ENCODE measurements at regions not wholly inside any gene's neighbourhood (a gene's known extent, or its start where the extent isn't known, plus 50 kb on each side); places are given as distances from the start of the nearest gene placed in this dataset.
A peak's percentile ranks its signal among the peaks of the same experiment; 100 is the strongest.
"Not testable (repeated sequence)": the region's sequence is repeated elsewhere in the genome, so short reads cannot be mapped to it uniquely, and the experiment has no call there.

- Mint-ChIP-seq H3K27me3 (no peaks in the 10 kb centered on the region), H3K4me3 (no peak overlapping the region), H3K36me3 (ENCODE audit: low read depth) (no peaks in the 10 kb centered on the region), H3K27ac (no peak overlapping the region), H3K4me1 (no peaks in the 10 kb centered on the region), H3K9me3 (no peaks in the 10 kb centered on the region)
- intact Hi-C loops (cut with micrococcal nuclease), result no loop called here
- DNase-seq, result no peak
Observed at GRCh38 chr6:168860987-168861386, 392.7 kb downstream of the THBS2 start.

GRCh38 chr6:168860341-168860740 is 393.3 kb downstream of the THBS2 start:
- Mint-ChIP-seq H3K27me3 (no peaks in the 10 kb centered on the region), H3K27ac (no peak overlapping the region), H3K36me3 (ENCODE audit: low read depth) (no peaks in the 10 kb centered on the region)

GRCh38 chr6:168858926-168859325 is 394.7 kb downstream of the THBS2 start:
- DNase-seq, result no peak
- Mint-ChIP-seq H3K4me3 (no peak overlapping the region), H3K9me3 (no peaks in the 10 kb centered on the region), H3K27me3 (no peaks in the 10 kb centered on the region), H3K4me1 (no peaks in the 10 kb centered on the region), H3K36me3 (ENCODE audit: low read depth) (no peaks in the 10 kb centered on the region), H3K27ac (no peak overlapping the region)
- intact Hi-C loops (cut with micrococcal nuclease), result no loop called here

More at GRCh38 chr6:168860341-168860740, 393.3 kb downstream of the THBS2 start:
- H3K9me3 Mint-ChIP-seq, result no peaks in the 10 kb centered on the region
- no peaks in the 10 kb centered on the region for H3K4me1 Mint-ChIP-seq
- intact Hi-C loops (cut with micrococcal nuclease), result no loop called here
- DNase-seq, result no peak
- no peak overlapping the region for H3K4me3 Mint-ChIP-seq

GRCh38 chr6:168856914-168857313 is 396.7 kb downstream of the THBS2 start:
- Mint-ChIP-seq H3K4me1 (peaks cover 1% of the 10 kb centered on the region), H3K27me3 (no peaks in the 10 kb centered on the region), H3K27ac (no peak overlapping the region), H3K9me3 (no peaks in the 10 kb centered on the region), H3K36me3 (ENCODE audit: low read depth) (no peaks in the 10 kb centered on the region), H3K4me3 (no peak overlapping the region)
- intact Hi-C loops (cut with micrococcal nuclease), result no loop called here
- no peak for DNase-seq

GRCh38 chr6:168852376-168852884 is 401.2 kb downstream of the THBS2 start:
- no peak overlapping the region for H3K27ac Mint-ChIP-seq
- peaks cover 7% of the 10 kb centered on the region for H3K4me1 Mint-ChIP-seq
- H3K36me3 Mint-ChIP-seq (ENCODE audit: low read depth), result no peaks in the 10 kb centered on the region
- intact Hi-C loops (cut with micrococcal nuclease), result no loop called here
- peaks cover 5% of the 10 kb centered on the region for H3K9me3 Mint-ChIP-seq
- no peak for DNase-seq
- H3K4me3 Mint-ChIP-seq, result no peak overlapping the region
- H3K27me3 Mint-ChIP-seq, result no peaks in the 10 kb centered on the region

- H3K4me3 Mint-ChIP-seq, result peak overlapping the region; percentile 42
- H3K27ac Mint-ChIP-seq, result peak overlapping the region; percentile 45
- no peak for DNase-seq
- no peaks in the 10 kb centered on the region for H3K36me3 Mint-ChIP-seq (ENCODE audit: low read depth)
- peaks cover 5% of the 10 kb centered on the region for H3K9me3 Mint-ChIP-seq
- intact Hi-C loops (cut with micrococcal nuclease), result no loop called here
- H3K27me3 Mint-ChIP-seq, result no peaks in the 10 kb centered on the region
- H3K4me1 Mint-ChIP-seq, result peaks cover 7% of the 10 kb centered on the region
Observed at GRCh38 chr6:168851460-168852375, 401.9 kb downstream of the THBS2 start.

- H3K9me3 Mint-ChIP-seq; H3K27ac Mint-ChIP-seq; H3K4me1 Mint-ChIP-seq; H3K4me3 Mint-ChIP-seq; DNase-seq; intact Hi-C loops (cut with micrococcal nuclease); H3K36me3 Mint-ChIP-seq (ENCODE audit: low read depth); H3K27me3 Mint-ChIP-seq: not testable (repeated sequence)
Observed at GRCh38 chr6:168850027-168850736, 403.5 kb downstream of the THBS2 start.

- peaks cover 5% of the 10 kb centered on the region for H3K9me3 Mint-ChIP-seq
- no peak for DNase-seq
- intact Hi-C loops (cut with micrococcal nuclease), result no loop called here
- no peak overlapping the region for H3K4me3 Mint-ChIP-seq
- no peak overlapping the region for H3K27ac Mint-ChIP-seq
- H3K27me3 Mint-ChIP-seq, result no peaks in the 10 kb centered on the region
- H3K36me3 Mint-ChIP-seq (ENCODE audit: low read depth), result no peaks in the 10 kb centered on the region
- H3K4me1 Mint-ChIP-seq, result peaks cover 7% of the 10 kb centered on the region
Observed at GRCh38 chr6:168849459-168849858, 404.2 kb downstream of the THBS2 start.

- intact Hi-C loops (cut with micrococcal nuclease), result no loop called here
- Mint-ChIP-seq H3K9me3 (peaks cover 5% of the 10 kb centered on the region), H3K27ac (no peak overlapping the region), H3K4me3 (no peak overlapping the region), H3K27me3 (no peaks in the 10 kb centered on the region), H3K4me1 (peaks cover 7% of the 10 kb centered on the region), H3K36me3 (ENCODE audit: low read depth) (no peaks in the 10 kb centered on the region)
- no peak for DNase-seq
Observed at GRCh38 chr6:168848797-168849196, 404.8 kb downstream of the THBS2 start.

GRCh38 chr6:168844821-168845609 is 404.0 kb downstream of the SMOC2 start:
- Mint-ChIP-seq H3K27me3 (no peaks in the 10 kb centered on the region), H3K27ac (no peak overlapping the region), H3K36me3 (ENCODE audit: low read depth) (peaks cover 3% of the 10 kb centered on the region), H3K4me1 (no peaks in the 10 kb centered on the region), H3K9me3 (peaks cover 5% of the 10 kb centered on the region), H3K4me3 (no peak overlapping the region)
- intact Hi-C loops (cut with micrococcal nuclease), result no loop called here
- DNase-seq, result no peak

GRCh38 chr6:168842632-168843212 is 401.7 kb downstream of the SMOC2 start:
- DNase-seq; H3K27ac Mint-ChIP-seq; H3K36me3 Mint-ChIP-seq (ENCODE audit: low read depth); H3K9me3 Mint-ChIP-seq; H3K4me1 Mint-ChIP-seq; intact Hi-C loops (cut with micrococcal nuclease); H3K27me3 Mint-ChIP-seq; H3K4me3 Mint-ChIP-seq: not testable (repeated sequence)

GRCh38 chr6:168841609-168842278 is 400.8 kb downstream of the SMOC2 start:
- DNase-seq, result no peak
- no peak overlapping the region for H3K4me3 Mint-ChIP-seq
- H3K9me3 Mint-ChIP-seq, result peaks cover 9% of the 10 kb centered on the region
- no peaks in the 10 kb centered on the region for H3K27me3 Mint-ChIP-seq
- intact Hi-C loops (cut with micrococcal nuclease), result no loop called here
- no peak overlapping the region for H3K27ac Mint-ChIP-seq
- no peaks in the 10 kb centered on the region for H3K4me1 Mint-ChIP-seq
- H3K36me3 Mint-ChIP-seq (ENCODE audit: low read depth), result peaks cover 6% of the 10 kb centered on the region

- H3K27ac Mint-ChIP-seq; intact Hi-C loops (cut with micrococcal nuclease); H3K9me3 Mint-ChIP-seq; H3K36me3 Mint-ChIP-seq (ENCODE audit: low read depth); H3K27me3 Mint-ChIP-seq; H3K4me1 Mint-ChIP-seq; H3K4me3 Mint-ChIP-seq: not testable (repeated sequence)
- peak; percentile 62 for DNase-seq
Observed at GRCh38 chr6:168840932-168841331, 399.9 kb downstream of the SMOC2 start.
